SU-DHL-6 (cell line): ENCODE measurements at regions not wholly inside any gene's neighbourhood (a gene's known extent, or its start where the extent isn't known, plus 50 kb on each side); places are given as distances from the start of the nearest gene placed in this dataset.

Experiments
- H2AFZ ChIP-seq: fragments of 200-600 bp; sonication (generic); 2 replicates; pipeline ENCODE4 v1.6.1; 2014; ENCODE audit warnings: low read depth, mild to moderate bottlenecking, moderate library complexity, mixed read lengths, antibody characterized with exemption, low read length; ENCODE audit not compliant: severe bottlenecking
- H3F3A ChIP-seq: fragments of 200-600 bp; shearing (Covaris generic); 2 replicates; pipeline ENCODE4 v1.6.0; 2016; ENCODE audit warnings: antibody characterized with exemption, mild to moderate bottlenecking; ENCODE audit not compliant: insufficient read depth
- H3K27ac ChIP-seq: fragments of 200-600 bp; sonication (generic); 2 replicates; pipeline ENCODE4 v1.5.1; 2016; ENCODE audit warnings: low read depth, mild to moderate bottlenecking, low read length, moderate library complexity, mixed read lengths
- H3K27me3 ChIP-seq: fragments of 200-600 bp; sonication (generic), shearing (Covaris generic); 2 replicates; pipeline ENCODE4 v1.6.0; 2014; ENCODE audit warnings: mild to moderate bottlenecking, low read length
- H3K36me3 ChIP-seq: fragments of 200-600 bp; sonication (generic); 2 replicates; pipeline ENCODE4 v1.6.1; 2014; ENCODE audit warnings: mild to moderate bottlenecking, low read length, mixed read lengths
- H3K4me2 ChIP-seq: fragments of 300-600, 200-600 bp; shearing (Covaris generic), sonication (generic); 2 replicates; pipeline ENCODE4 v1.6.0; 2014; ENCODE audit warnings: low read length, low read depth, mild to moderate bottlenecking; ENCODE audit not compliant: poor library complexity, severe bottlenecking
- H3K4me3 ChIP-seq: fragments of 200-600 bp; sonication (generic); 2 replicates; pipeline ENCODE4 v1.5.1; 2014; ENCODE audit warnings: antibody characterized with exemption, low read length, mild to moderate bottlenecking, mixed read lengths; ENCODE audit not compliant: insufficient read depth, poor library complexity, severe bottlenecking
- H3K79me2 ChIP-seq: fragments of 200-600 bp; sonication (generic); 2 replicates; pipeline ENCODE4 v1.6.1; 2014; ENCODE audit warnings: mild to moderate bottlenecking, low read length, moderate library complexity; ENCODE audit not compliant: insufficient read depth
- H3K9ac ChIP-seq: fragments of 200-600 bp; sonication (generic); 2 replicates; pipeline ENCODE4 v1.7.0; 2014; ENCODE audit warnings: mild to moderate bottlenecking, low read length
- H3K9me2 ChIP-seq: fragments of 200-600 bp; sonication (generic); replicated peaks from 2 replicates; pipeline ENCODE4 v1.6.1; 2014; ENCODE audit warnings: low read length; ENCODE audit not compliant: insufficient read depth
- H3K9me3 ChIP-seq: fragments of 200-600 bp; sonication (generic); 2 replicates; pipeline ENCODE4 v1.6.1; 2014; ENCODE audit warnings: low read length, mixed read lengths; ENCODE audit not compliant: insufficient read depth
- H4K20me1 ChIP-seq: fragments of 200-600 bp; sonication (generic); 2 replicates; pipeline ENCODE4 v1.6.1; 2014; ENCODE audit warnings: low read depth, mild to moderate bottlenecking, antibody characterized with exemption, low read length, moderate library complexity, mixed read lengths
- EZH2phosphoT487 ChIP-seq: fragments of 200-600 bp; sonication (generic), shearing (Covaris generic); conservative IDR thresholded peaks from 2 replicates; pipeline ENCODE4 v1.6.1; 2018; ENCODE audit warnings: mild to moderate bottlenecking, antibody characterized with exemption, low read length, moderate library complexity, mixed read lengths
- TF ChIP-seq, protein P1 (sequence below): fragments of 200-600 bp; sonication (generic); IDR thresholded peaks from one replicate; pipeline ENCODE4 v1.5.1; 2017; ENCODE audit warnings: antibody characterized with exemption, mild to moderate bottlenecking, low read length, moderate library complexity; ENCODE audit not compliant: insufficient read depth, poor library complexity, severe bottlenecking

DNA sequence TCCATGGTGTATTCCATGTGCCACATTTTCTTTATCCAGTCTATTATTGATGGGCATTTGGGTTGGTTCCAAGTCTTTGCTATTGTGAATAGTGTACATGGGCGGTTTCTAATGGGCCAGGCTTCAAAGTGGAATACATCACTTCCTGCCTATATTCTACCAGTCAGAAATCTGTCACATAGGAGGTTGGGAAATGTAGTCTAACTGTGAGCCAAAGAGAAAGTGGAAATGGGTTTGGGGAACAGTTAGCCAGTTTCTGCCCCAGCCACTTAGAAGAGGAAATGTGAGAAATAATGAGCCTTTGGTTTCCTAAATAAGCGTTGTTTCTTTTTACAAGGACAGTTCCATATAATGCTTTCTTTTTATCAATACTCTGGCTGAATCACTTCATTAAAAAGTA, 85.1 kb upstream of the AP1S2 start:
- H3K36me3 ChIP-seq = no peaks in the 10 kb centered on the region
- TF ChIP-seq, protein P1, sequence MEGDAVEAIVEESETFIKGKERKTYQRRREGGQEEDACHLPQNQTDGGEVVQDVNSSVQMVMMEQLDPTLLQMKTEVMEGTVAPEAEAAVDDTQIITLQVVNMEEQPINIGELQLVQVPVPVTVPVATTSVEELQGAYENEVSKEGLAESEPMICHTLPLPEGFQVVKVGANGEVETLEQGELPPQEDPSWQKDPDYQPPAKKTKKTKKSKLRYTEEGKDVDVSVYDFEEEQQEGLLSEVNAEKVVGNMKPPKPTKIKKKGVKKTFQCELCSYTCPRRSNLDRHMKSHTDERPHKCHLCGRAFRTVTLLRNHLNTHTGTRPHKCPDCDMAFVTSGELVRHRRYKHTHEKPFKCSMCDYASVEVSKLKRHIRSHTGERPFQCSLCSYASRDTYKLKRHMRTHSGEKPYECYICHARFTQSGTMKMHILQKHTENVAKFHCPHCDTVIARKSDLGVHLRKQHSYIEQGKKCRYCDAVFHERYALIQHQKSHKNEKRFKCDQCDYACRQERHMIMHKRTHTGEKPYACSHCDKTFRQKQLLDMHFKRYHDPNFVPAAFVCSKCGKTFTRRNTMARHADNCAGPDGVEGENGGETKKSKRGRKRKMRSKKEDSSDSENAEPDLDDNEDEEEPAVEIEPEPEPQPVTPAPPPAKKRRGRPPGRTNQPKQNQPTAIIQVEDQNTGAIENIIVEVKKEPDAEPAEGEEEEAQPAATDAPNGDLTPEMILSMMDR = no peak
- no peak for TF ChIP-seq EZH2phosphoT487
- H3K9ac ChIP-seq = no peak overlapping the region
- H3F3A ChIP-seq = no peaks in the 10 kb centered on the region
- no peak overlapping the region for H3K4me2 ChIP-seq
- no peaks in the 10 kb centered on the region for H4K20me1 ChIP-seq
- H3K9me3 ChIP-seq = no peaks in the 10 kb centered on the region
- no peaks in the 10 kb centered on the region for H3K27me3 ChIP-seq
- no peaks in the 10 kb centered on the region for H3K9me2 ChIP-seq
- H3K4me3 ChIP-seq = no peak overlapping the region
- H3K27ac ChIP-seq = no peak overlapping the region
- H3K79me2 ChIP-seq = no peaks in the 10 kb centered on the region
- H2AFZ ChIP-seq = no peak overlapping the region

GRCh38 chrX:15938072-15938471, 83.5 kb upstream of the AP1S2 start:
- no peak overlapping the region for H3K27ac ChIP-seq
- no peak overlapping the region for H3K4me2 ChIP-seq

DNA sequence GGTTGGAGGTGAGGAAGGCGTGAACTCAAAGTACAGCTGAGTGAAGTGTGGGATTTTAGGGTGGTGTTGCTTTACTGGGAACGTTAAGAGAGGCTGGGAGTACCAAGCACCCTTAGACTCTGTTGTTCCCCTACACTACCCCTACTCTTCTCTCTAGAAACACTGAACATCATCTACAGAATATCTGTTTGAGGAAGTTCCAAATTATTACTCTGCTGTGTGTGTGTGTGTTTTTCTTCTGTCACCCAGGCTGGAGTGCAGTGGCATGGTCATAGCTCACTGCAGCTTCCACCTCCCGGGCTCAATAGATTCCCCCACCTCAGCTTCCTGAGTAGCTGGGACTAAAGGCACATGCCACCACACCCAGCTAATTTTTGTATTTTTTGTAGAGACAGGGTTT, 76.7 kb upstream of the AP1S2 start:
- TF ChIP-seq EZH2phosphoT487 = no peak
- TF ChIP-seq, protein P1 = no peak
- H3K79me2 ChIP-seq = no peaks in the 10 kb centered on the region
- H2AFZ ChIP-seq = no peak overlapping the region
- H3F3A ChIP-seq = no peaks in the 10 kb centered on the region
- no peaks in the 10 kb centered on the region for H3K27me3 ChIP-seq
- no peak overlapping the region for H3K4me2 ChIP-seq
- no peak overlapping the region for H3K27ac ChIP-seq
- no peaks in the 10 kb centered on the region for H3K36me3 ChIP-seq
- no peaks in the 10 kb centered on the region for H3K9me2 ChIP-seq
- H3K9ac ChIP-seq = no peak overlapping the region
- no peaks in the 10 kb centered on the region for H3K9me3 ChIP-seq
- H3K4me3 ChIP-seq = no peak overlapping the region
- H4K20me1 ChIP-seq = no peaks in the 10 kb centered on the region

More at GRCh38 chrX:15938072-15938471, 83.5 kb upstream of the AP1S2 start:
- H3K9me3 ChIP-seq = no peaks in the 10 kb centered on the region
- no peak overlapping the region for H2AFZ ChIP-seq
- no peaks in the 10 kb centered on the region for H4K20me1 ChIP-seq
- no peaks in the 10 kb centered on the region for H3K27me3 ChIP-seq
- no peak overlapping the region for H3K9ac ChIP-seq
- H3K36me3 ChIP-seq = no peaks in the 10 kb centered on the region
- TF ChIP-seq, protein P1 = no peak
- TF ChIP-seq EZH2phosphoT487 = no peak
- H3F3A ChIP-seq = no peaks in the 10 kb centered on the region
- H3K9me2 ChIP-seq = no peaks in the 10 kb centered on the region
- H3K79me2 ChIP-seq = no peaks in the 10 kb centered on the region
- H3K4me3 ChIP-seq = no peak overlapping the region
